Cardiac fibroblast (primary cell): ENCODE measurements at regions not wholly inside any gene's neighbourhood (a gene's known extent, or its start where the extent isn't known, plus 50 kb on each side); places are given as distances from the start of the nearest gene placed in this dataset.
A peak's percentile ranks its signal among the peaks of the same experiment; 100 is the strongest.

ENCODE experiments used
- DNase-seq, 2 donors: peaks; one replicate each; pipeline versions ENCODE4 v3.0.0 to v3.0.0-alpha.2; 2010; ENCODE audit warnings: low read depth in 2 of 2
- H3K4me3 ChIP-seq, 2 donors: replicated peaks in 1 of 2; 1 replicate in 1 of 2; 2 replicates in 1 of 2; pipeline ENCODE4 v1.5.1; 2011; ENCODE audit warnings: low read depth in 2 of 2, low read length in 2 of 2, mild to moderate bottlenecking in 2 of 2, moderate library complexity in 1 of 2
- CTCF ChIP-seq: IDR thresholded peaks from one replicate; pipeline ENCODE4 v1.5.1; 2011; ENCODE audit warnings: low read depth, mild to moderate bottlenecking, low read length, inconsistent platforms

DNA sequence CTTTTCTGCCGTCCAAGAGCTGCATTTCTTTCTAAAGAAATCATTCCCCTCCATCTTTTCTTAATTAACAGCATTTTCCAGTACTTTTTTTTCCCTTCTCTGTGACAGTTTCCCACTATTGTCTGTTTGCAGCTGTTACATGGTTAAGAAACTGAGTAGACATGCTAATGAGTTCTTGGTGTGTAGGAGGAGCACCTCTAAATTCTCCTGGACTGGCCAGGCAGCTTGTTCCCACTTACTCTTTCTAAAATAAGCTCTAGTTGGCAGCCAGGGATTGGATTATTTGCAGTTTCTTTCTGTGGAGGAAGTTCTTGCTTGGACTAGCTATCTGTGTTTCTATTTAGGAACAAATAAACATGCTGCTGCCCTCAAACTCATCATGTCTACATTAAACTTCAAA, 235.1 kb upstream of the GAP43 start:
- no peak overlapping the region for H3K4me3 ChIP-seq
- TF ChIP-seq CTCF, result no peak
- peak; percentile 25 to 51 for DNase-seq

- no peak overlapping the region for H3K4me3 ChIP-seq
- no peak for TF ChIP-seq CTCF
- DNase-seq, result no peak
Measured at GRCh38 chr3:115388811-115389210, 234.5 kb upstream of the GAP43 start.

DNA sequence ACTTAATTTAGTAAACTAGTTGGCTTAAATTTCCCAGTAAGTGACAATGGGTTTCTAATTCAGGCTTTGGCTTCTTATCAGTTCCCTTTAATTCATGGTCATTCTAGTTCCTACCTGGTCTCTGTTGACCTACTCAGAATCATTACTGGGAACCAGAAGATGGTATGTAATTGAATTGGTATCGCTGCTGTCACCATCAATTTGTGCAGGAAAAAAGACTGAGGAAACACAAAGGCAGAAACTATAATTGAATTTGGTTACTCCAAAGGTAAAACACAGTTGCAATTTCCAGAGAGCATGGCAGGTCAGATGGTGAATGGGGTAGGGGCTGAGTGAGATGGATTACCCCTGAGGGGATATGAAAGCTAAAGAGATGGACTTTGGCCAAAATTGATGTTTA, 226.5 kb upstream of the GAP43 start:
- no peak for DNase-seq
- TF ChIP-seq CTCF, result no peak
- H3K4me3 ChIP-seq, result no peak overlapping the region

GRCh38 chr3:115397433-115397832, 225.9 kb upstream of the GAP43 start:
- TF ChIP-seq CTCF, result no peak
- no peak overlapping the region for H3K4me3 ChIP-seq
- peak in 1 of 2 donors; percentile 56 for DNase-seq

GRCh38 chr3:115398506-115398905, 224.8 kb upstream of the GAP43 start:
- no peak overlapping the region for H3K4me3 ChIP-seq
- DNase-seq, result no peak
- no peak for TF ChIP-seq CTCF

DNA sequence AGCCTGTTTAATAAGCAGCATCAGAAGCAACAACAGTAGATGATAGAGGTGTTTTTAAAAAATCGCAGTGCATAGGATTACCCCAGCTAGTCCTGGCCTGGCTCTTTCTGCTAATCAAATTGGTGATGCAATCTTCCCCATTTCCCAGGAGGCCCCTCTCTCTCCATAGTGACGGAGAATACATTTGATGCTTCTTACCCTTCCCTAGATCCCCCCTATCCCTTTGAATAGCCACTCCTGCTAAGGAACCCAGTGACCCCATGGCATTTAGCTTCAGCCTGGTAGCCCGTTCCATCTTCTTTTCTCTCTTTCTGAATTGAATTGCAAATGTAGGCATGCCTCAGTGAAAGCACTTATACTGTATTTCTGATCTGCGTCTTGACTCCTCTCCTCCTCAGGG, 223.6 kb upstream of the GAP43 start:
- DNase-seq, result no peak
- TF ChIP-seq CTCF, result no peak
- no peak overlapping the region for H3K4me3 ChIP-seq

- peak; percentile 87 to 93 for DNase-seq
- H3K4me3 ChIP-seq, result no peak overlapping the region
- TF ChIP-seq CTCF, result no peak
Measured at GRCh38 chr3:115401298-115401697, 222.0 kb upstream of the GAP43 start.
